Fibroblast of lung (primary cell): ENCODE measurements at regions not wholly inside any gene's neighbourhood (a gene's known extent, or its start where the extent isn't known, plus 50 kb on each side); places are given as distances from the start of the nearest gene placed in this dataset.

ENCODE experiments used
- DNase-seq, 2 donors: peaks; one replicate each; pipeline versions ENCODE4 v3.0.0 to v3.0.0-alpha.2; 2010; ENCODE audit warnings: low read depth in 2 of 2
- H2AFZ ChIP-seq: 2 replicates; pipeline ENCODE4 v1.5.1; 2012; ENCODE audit warnings: low read length, control low read depth, inconsistent platforms
- H3K27ac ChIP-seq: 2 replicates; pipeline ENCODE4 v1.5.1; 2011; ENCODE audit warnings: low read length, control low read depth; ENCODE audit not compliant: insufficient read depth
- H3K27me3 ChIP-seq: 2 replicates; pipeline ENCODE4 v1.5.1; 2011; ENCODE audit warnings: mild to moderate bottlenecking, low read length; ENCODE audit not compliant: control insufficient read depth, insufficient read depth
- H3K36me3 ChIP-seq: 2 replicates; pipeline ENCODE4 v1.5.1; 2011; ENCODE audit warnings: low read length; ENCODE audit not compliant: control insufficient read depth, insufficient read depth
- H3K4me1 ChIP-seq: 2 replicates; pipeline ENCODE4 v1.5.1; 2011; ENCODE audit warnings: low read length; ENCODE audit not compliant: control insufficient read depth, insufficient read depth; ENCODE audit errors: extremely low read depth
- H3K4me2 ChIP-seq: 2 replicates; pipeline ENCODE4 v1.5.1; 2011; ENCODE audit warnings: low read length, control low read depth; ENCODE audit not compliant: insufficient read depth; ENCODE audit errors: extremely low read depth
- H3K4me3 ChIP-seq, 4 experiments: fragments of 200-600 bp in 1 of 4; sonication (generic) in 1 of 4; replicated peaks in 1 of 4; 2 replicates each; pipeline ENCODE4 v1.5.1; 2011 to 2016; ENCODE audit warnings: low read length in 4 of 4, low read depth in 3 of 4, mild to moderate bottlenecking in 3 of 4, control low read depth in 2 of 4, inconsistent platforms in 1 of 4, mixed read lengths in 1 of 4; ENCODE audit not compliant: insufficient read depth in 1 of 4; ENCODE audit errors: control extremely low read depth in 1 of 4
- H3K79me2 ChIP-seq: 2 replicates; pipeline ENCODE4 v1.5.1; 2012; ENCODE audit warnings: mild to moderate bottlenecking, low read length, inconsistent platforms; ENCODE audit not compliant: control insufficient read depth, insufficient read depth
- H3K9ac ChIP-seq: 2 replicates; pipeline ENCODE4 v1.5.1; 2011; ENCODE audit warnings: mild to moderate bottlenecking, low read length, control low read depth; ENCODE audit not compliant: insufficient read depth
- H3K9me3 ChIP-seq: 2 replicates; pipeline ENCODE4 v1.5.1; 2012; ENCODE audit warnings: low read depth, low read length; ENCODE audit not compliant: control insufficient read depth, insufficient read depth
- H4K20me1 ChIP-seq: 2 replicates; pipeline ENCODE4 v1.5.1; 2011; ENCODE audit warnings: low read length; ENCODE audit not compliant: control insufficient read depth, insufficient read depth; ENCODE audit errors: extremely low read depth
- EZH2 ChIP-seq: IDR thresholded peaks from 2 replicates; pipeline ENCODE4 v1.5.1; 2012; ENCODE audit warnings: low read length, control low read depth, mild to moderate bottlenecking; ENCODE audit errors: missing control alignments
- TF ChIP-seq, protein P1 (sequence below), 2 donors: IDR thresholded peaks in 1 of 2; conservative IDR thresholded peaks in 1 of 2; 1 replicate in 1 of 2; 2 replicates in 1 of 2; pipeline ENCODE4 v1.5.1; 2011 to 2012; ENCODE audit warnings: low read length in 2 of 2, control low read depth in 1 of 2, inconsistent platforms in 1 of 2, low read depth in 1 of 2, mild to moderate bottlenecking in 1 of 2

DNA sequence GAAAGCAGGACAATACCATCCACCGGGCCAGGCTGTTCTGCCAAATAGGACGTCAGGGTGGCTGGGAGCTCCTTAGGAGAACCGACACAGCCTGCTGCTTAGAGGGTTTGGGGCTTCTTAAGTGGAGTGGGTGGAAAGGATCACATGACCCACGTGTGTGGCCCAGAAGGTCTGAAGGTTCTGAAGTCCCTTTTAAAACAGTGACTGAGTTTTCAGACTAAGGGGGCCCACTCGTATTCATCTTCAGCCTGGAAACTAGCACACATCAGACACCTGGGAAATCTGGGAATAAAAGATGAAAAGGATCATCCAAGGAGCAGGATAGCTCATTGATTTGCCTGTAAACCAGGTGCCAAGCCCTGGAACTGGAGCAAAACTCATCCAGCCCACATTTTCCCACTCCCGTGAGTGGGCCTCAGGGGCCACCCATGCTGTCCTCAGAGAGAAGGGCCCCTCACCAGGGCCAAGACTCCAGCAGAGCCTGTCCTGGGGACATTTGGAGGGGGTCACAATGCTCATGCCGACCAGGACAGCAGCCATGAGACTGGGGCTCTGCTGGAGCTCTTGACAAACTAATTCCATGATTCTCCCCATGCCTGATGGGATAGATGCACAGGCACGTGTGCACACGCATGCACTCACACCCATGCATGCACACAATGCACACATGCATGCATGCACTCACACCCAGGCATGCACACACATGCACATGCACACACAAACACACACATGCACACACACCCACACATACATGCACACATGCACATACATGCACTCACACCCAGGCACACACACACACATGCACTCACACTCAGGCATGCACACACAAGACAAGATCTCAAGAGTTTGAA is 168.8 kb upstream of the PPP2R2D start:
- H4K20me1 ChIP-seq, result no peaks in the 10 kb centered on the region
- H3K27me3 ChIP-seq, result no peaks in the 10 kb centered on the region
- no peaks in the 10 kb centered on the region for H3K79me2 ChIP-seq
- TF ChIP-seq, protein P1, sequence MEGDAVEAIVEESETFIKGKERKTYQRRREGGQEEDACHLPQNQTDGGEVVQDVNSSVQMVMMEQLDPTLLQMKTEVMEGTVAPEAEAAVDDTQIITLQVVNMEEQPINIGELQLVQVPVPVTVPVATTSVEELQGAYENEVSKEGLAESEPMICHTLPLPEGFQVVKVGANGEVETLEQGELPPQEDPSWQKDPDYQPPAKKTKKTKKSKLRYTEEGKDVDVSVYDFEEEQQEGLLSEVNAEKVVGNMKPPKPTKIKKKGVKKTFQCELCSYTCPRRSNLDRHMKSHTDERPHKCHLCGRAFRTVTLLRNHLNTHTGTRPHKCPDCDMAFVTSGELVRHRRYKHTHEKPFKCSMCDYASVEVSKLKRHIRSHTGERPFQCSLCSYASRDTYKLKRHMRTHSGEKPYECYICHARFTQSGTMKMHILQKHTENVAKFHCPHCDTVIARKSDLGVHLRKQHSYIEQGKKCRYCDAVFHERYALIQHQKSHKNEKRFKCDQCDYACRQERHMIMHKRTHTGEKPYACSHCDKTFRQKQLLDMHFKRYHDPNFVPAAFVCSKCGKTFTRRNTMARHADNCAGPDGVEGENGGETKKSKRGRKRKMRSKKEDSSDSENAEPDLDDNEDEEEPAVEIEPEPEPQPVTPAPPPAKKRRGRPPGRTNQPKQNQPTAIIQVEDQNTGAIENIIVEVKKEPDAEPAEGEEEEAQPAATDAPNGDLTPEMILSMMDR (conservative IDR thresholded peaks at IDR 0.05 in 1 of 2, IDR thresholded peaks at IDR 0.05 in 1 of 2; ENCODE audit: low read depth in 1 of 2, low read length in 2 of 2), result no peak
- no peak for TF ChIP-seq EZH2
- H2AFZ ChIP-seq, result no peak overlapping the region
- no peaks in the 10 kb centered on the region for H3K36me3 ChIP-seq
- no peak for DNase-seq
- no peaks in the 10 kb centered on the region for H3K4me1 ChIP-seq
- H3K27ac ChIP-seq, result no peak overlapping the region
- H3K4me3 ChIP-seq, result no peak overlapping the region
- H3K9ac ChIP-seq, result no peak overlapping the region
- H3K4me2 ChIP-seq, result no peak overlapping the region
- H3K9me3 ChIP-seq, result peaks cover 2% of the 10 kb centered on the region

DNA sequence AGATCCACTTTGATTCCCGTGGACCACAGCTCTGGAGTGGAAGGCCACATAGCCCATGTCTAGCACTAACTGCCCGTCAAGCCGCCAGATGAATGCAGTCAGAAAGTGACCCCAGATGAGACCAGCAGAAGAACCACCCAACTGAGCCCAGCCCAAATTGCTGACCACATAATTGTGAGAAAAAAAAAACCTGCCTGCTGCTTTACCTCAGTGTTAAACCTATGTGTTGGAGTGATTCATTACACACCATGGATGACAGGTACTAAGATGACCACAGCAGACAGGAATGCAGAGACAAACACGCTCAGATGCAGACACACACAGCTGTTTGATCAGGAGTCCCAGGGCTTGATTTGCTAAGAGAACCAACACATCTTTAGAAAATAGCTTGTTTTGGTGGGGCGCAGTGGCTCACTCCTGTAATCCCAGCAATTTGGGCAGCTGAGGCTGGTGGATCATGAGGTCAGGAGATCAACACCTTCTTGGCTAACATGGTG is 168.1 kb upstream of the PPP2R2D start:
- TF ChIP-seq, protein P1 (conservative IDR thresholded peaks at IDR 0.05 in 1 of 2, IDR thresholded peaks at IDR 0.05 in 1 of 2; ENCODE audit: low read depth in 1 of 2, low read length in 2 of 2), result no peak
- no peak for TF ChIP-seq EZH2
- Histone ChIP-seq H3K9me3 (peaks cover 2% of the 10 kb centered on the region), H3K9ac (no peak overlapping the region), H3K79me2 (no peaks in the 10 kb centered on the region), H3K27me3 (no peaks in the 10 kb centered on the region), H3K27ac (no peak overlapping the region), H3K4me2 (no peak overlapping the region), H3K4me1 (no peaks in the 10 kb centered on the region), H4K20me1 (no peaks in the 10 kb centered on the region), H2AFZ (no peak overlapping the region), H3K36me3 (no peaks in the 10 kb centered on the region), H3K4me3 (no peak overlapping the region)
- DNase-seq, result no peak

DNA sequence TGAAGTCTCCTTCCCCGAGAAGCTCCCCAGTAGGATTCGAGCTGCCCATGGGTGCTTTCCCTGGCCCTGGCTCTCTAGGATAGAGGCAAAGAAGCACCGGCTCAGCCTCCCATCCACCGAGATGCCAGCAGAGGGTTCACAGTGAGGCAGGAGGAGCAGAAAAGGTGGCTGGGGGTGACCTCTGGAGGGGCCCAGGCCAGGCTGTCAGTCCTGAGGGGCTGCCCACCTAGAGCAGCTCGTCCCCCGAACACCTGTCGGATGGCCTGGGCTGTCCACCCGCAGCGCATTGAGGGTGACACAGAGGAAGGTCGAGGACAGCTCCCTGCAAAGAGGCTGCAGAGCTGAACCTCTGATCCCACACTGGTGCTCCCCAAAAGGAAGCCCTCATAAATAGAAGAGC is 167.2 kb upstream of the PPP2R2D start:
- Histone ChIP-seq H3K79me2 (no peaks in the 10 kb centered on the region), H4K20me1 (no peaks in the 10 kb centered on the region), H3K4me3 (no peak overlapping the region), H3K27me3 (no peaks in the 10 kb centered on the region), H3K4me2 (no peak overlapping the region), H3K36me3 (no peaks in the 10 kb centered on the region), H3K4me1 (no peaks in the 10 kb centered on the region), H3K9ac (no peak overlapping the region), H2AFZ (no peak overlapping the region), H3K27ac (no peak overlapping the region), H3K9me3 (peaks cover 2% of the 10 kb centered on the region)
- no peak for TF ChIP-seq EZH2
- TF ChIP-seq, protein P1 (conservative IDR thresholded peaks at IDR 0.05 in 1 of 2, IDR thresholded peaks at IDR 0.05 in 1 of 2; ENCODE audit: low read depth in 1 of 2, low read length in 2 of 2), result no peak
- DNase-seq, result no peak
